Adrenal gland (tissue), 9 donors: ENCODE measurements at regions not wholly inside any gene's neighbourhood (a gene's known extent, or its start where the extent isn't known, plus 50 kb on each side); places are given as distances from the start of the nearest gene placed in this dataset.

Experiments used
- DNase-seq, 7 donors: peaks; one replicate each; pipeline ENCODE4 v3.0.0-alpha.2; 2019 to 2020
- H3K27ac ChIP-seq, 5 donors: fragments of 200-600 bp; sonication (generic) in 4 of 5; 1 replicate in 3 of 5; 2 replicates in 2 of 5; pipeline versions ENCODE4 v1.5.1 to v1.8.0; 2016 to 2020; ENCODE audit warnings: mild to moderate bottlenecking in 1 of 5
- H3K27me3 ChIP-seq: fragments of 200-600 bp; 2 replicates; pipeline ENCODE4 v1.8.0; 2021
- H3K36me3 ChIP-seq, 2 donors: fragments of 200-600 bp; replicated peaks in 1 of 2; 1 replicate in 1 of 2; 2 replicates in 1 of 2; pipeline versions ENCODE4 v1.5.1 to v1.8.0; 2018 to 2022
- H3K4me1 ChIP-seq, 2 donors: fragments of 200-600 bp; replicated peaks in 1 of 2; 1 replicate in 1 of 2; 2 replicates in 1 of 2; pipeline versions ENCODE4 v1.5.1 to v1.8.0; 2018 to 2021
- H3K4me3 ChIP-seq, 4 donors: fragments of 200-600 bp; sonication (generic) in 3 of 4; one replicate each; pipeline ENCODE4 v1.5.1; 2016 to 2018
- H3K9me3 ChIP-seq, 3 donors: fragments of 200-600 bp; sonication (generic) in 1 of 3; replicated peaks in 1 of 3; 1 replicate in 2 of 3; 2 replicates in 1 of 3; pipeline versions ENCODE4 v1.5.1 to v1.8.0; 2016 to 2021
- POLR2A ChIP-seq, 2 donors: fragments of 450-650 bp; IDR thresholded peaks; one replicate each; pipeline ENCODE4 v1.6.1; 2017; ENCODE audit warnings: antibody characterized with exemption in 2 of 2, mild to moderate bottlenecking in 2 of 2, moderate library complexity in 1 of 2
- WGBS, 4 donors: extraction: QIAGEN DNeasy Blood & Tissue Kit in 2 of 4; methylation state at CpG; one replicate each; pipeline versions ENCODE4 v1.1.5 to v1.1.7; 2013 to 2017; 5-methylcytosine and 5-hydroxymethylcytosine counted together
- intact Hi-C, 2 donors: fragments of 100-400 bp; cut with DNase I; formaldehyde crosslinking; loops; one replicate each; pipeline versions ENCODE4 v1.14.1 to v1.15.0; 2022 to 2023
- TF ChIP-seq, protein P1 (sequence below), 6 experiments: fragments of 450-650 bp in 4 of 6; fragments of 200-600 bp in 2 of 6; sonication (generic) in 1 of 6; IDR thresholded peaks; 1 replicate in 5 of 6; 2 replicates in 1 of 6; pipeline versions ENCODE4 v1.5.1 to v1.8.0; 2016 to 2021; ENCODE audit warnings: antibody characterized with exemption in 6 of 6, mild to moderate bottlenecking in 2 of 6, moderate library complexity in 1 of 6
- donor health status: healthy with polysubstance abuse.
- donor health status: Bipolar disorder and iron deficiency.
- donor health status: DM: yes; HTN: yes; CAD: no.
- donor health status: DM: no; HTN: no; CAD: no.
- donor health status: DM: no; HTN: no; CAD: no.

DNA sequence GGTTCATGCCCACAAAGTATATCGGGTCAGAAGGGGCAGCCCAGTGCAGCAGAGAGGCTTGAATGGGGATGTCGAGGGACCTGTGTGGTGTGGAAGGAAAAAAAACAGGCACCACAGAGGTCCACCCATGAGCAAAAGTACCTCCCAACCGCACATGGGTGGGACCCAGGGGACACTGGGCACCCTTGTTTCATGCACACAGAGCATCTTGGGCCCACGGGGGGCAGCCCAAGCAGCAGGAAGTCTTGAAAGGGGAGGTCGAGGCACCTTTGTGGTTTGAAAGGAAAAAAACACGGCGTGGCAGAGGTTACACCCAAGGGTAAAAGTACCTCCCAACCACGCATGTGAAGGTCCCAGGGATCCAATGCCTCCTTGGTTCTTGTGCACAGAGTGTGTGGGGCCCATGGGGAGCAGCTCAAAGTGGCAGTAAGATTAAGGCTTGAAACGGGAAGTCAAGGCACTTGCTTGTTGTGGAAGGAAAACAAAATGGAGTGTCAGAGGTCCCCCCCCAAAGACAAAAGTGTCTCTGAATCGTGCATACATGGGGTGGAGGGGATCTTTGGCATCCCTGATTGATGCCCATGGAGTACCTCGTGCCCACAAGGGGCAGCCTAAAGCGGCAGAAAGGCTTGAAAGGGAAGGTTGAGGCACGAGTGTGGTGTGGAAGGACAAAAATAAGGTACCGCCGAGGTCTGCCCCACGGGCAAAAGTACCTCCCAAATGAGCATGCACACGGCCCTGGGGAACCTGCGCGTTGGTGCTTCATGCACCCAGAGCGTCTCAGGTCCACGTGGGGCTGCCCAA lies 575.5 kb downstream of the ALG10 start:
- H3K4me1 ChIP-seq = no peaks in the 10 kb centered on the region
- H3K4me3 ChIP-seq = no peak overlapping the region
- WGBS, 4 donors = 60 to 64% (median 61%) methylated on average over 19 to 21 of the region's 21 CpGs
- TF ChIP-seq POLR2A (IDR thresholded peaks at IDR 0.05) = no peak
- TF ChIP-seq, protein P1, sequence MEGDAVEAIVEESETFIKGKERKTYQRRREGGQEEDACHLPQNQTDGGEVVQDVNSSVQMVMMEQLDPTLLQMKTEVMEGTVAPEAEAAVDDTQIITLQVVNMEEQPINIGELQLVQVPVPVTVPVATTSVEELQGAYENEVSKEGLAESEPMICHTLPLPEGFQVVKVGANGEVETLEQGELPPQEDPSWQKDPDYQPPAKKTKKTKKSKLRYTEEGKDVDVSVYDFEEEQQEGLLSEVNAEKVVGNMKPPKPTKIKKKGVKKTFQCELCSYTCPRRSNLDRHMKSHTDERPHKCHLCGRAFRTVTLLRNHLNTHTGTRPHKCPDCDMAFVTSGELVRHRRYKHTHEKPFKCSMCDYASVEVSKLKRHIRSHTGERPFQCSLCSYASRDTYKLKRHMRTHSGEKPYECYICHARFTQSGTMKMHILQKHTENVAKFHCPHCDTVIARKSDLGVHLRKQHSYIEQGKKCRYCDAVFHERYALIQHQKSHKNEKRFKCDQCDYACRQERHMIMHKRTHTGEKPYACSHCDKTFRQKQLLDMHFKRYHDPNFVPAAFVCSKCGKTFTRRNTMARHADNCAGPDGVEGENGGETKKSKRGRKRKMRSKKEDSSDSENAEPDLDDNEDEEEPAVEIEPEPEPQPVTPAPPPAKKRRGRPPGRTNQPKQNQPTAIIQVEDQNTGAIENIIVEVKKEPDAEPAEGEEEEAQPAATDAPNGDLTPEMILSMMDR (IDR thresholded peaks at IDR 0.05) = no peak
- peaks cover 0 to 23% (median 5%) of the 10 kb centered on the region in 3 donors for H3K9me3 ChIP-seq
- no peak overlapping the region for H3K27ac ChIP-seq
- DNase-seq = no peak
- intact Hi-C loops = no loop called here
- no peaks in the 10 kb centered on the region for H3K27me3 ChIP-seq
- H3K36me3 ChIP-seq = no peaks in the 10 kb centered on the region

DNA sequence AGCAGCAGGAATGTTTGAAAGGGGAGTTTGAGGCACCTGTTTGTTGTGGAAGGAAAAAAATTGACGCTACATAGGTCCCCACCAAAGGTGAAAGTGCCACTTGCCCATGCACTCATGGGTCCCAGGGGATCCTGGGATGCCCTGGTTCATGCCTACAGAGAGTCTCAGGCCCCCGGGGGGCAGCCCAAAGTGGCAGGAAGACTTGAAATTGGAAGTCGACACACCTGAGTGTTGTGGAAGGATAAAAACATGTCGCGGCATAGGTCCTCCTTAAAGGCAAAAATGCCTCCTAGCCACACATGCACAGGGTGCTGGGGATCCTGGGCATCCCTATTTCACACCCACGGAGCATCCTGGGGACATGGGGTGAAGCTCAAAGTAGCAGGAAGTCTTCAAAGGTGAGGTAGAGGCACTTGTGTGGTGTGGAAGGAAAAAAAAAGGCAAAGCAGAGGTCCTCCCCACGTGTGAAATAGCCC lies 576.1 kb downstream of the ALG10 start:
- H3K27me3 ChIP-seq = no peaks in the 10 kb centered on the region
- no peak overlapping the region for H3K4me3 ChIP-seq
- no peaks in the 10 kb centered on the region for H3K4me1 ChIP-seq
- peaks cover 0 to 23% (median 5%) of the 10 kb centered on the region in 3 donors for H3K9me3 ChIP-seq
- peak in 1 of 7 donors; percentile 21 for DNase-seq
- no peaks in the 10 kb centered on the region for H3K36me3 ChIP-seq
- no peak overlapping the region for H3K27ac ChIP-seq
- intact Hi-C loops = no loop called here
- TF ChIP-seq, protein P1 (IDR thresholded peaks at IDR 0.05) = no peak
- TF ChIP-seq POLR2A (IDR thresholded peaks at IDR 0.05) = no peak
- 45 to 53% (median 49%) methylated on average over 7 of the region's 7 CpGs for WGBS, 4 donors

DNA sequence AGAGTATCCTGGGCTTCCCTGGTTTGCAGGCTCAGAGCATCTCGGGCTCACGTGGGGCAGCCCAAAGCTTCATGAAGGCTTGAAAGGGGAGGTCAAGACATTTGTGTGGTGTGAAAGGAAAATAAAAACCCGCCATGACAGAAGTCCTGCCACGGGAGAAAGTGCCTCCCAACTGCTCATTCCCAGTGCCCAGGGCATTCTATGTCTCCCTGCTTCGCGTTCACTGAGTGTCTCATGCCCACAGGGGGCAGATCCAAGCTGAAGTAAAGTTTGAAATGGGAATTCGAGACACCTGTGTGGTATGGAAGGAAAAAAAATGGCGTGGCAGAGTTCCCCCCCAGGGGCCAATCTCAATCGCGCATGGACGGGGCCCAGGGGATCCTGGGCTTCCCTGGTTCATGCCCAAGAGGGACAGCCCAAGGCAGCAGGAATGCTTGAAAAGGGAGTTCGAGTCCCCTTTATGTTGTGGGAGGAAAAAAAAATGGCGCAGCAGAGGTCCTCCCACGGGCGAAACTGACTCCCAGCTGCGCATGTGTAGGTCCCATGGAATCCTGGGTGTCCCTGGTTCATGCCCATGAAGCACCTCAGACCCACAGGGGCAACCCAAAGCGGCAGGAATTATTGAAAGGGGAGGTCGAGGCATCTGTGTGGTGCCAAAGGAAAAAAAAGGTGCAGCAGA lies 576.7 kb downstream of the ALG10 start:
- H3K27me3 ChIP-seq = no peaks in the 10 kb centered on the region
- no peak overlapping the region for H3K4me3 ChIP-seq
- intact Hi-C loops = no loop called here
- H3K27ac ChIP-seq = no peak overlapping the region
- DNase-seq = peak in 2 of 7 donors; percentile 8 to 21
- H3K9me3 ChIP-seq = peaks cover 0 to 17% (median 0%) of the 10 kb centered on the region in 3 donors
- WGBS, 4 donors = 54 to 68% (median 62%) methylated on average over 17 to 18 of the region's 18 CpGs
- H3K36me3 ChIP-seq = no peaks in the 10 kb centered on the region
- TF ChIP-seq, protein P1 (IDR thresholded peaks at IDR 0.05) = no peak
- TF ChIP-seq POLR2A (IDR thresholded peaks at IDR 0.05) = no peak
- H3K4me1 ChIP-seq = no peaks in the 10 kb centered on the region
